ENCODE measurements at regions not wholly inside any gene's neighbourhood (a gene's known extent, or its start where the extent isn't known, plus 50 kb on each side); places are given as distances from the start of the nearest gene placed in this dataset.

GRCh38 chr7:12851841-12852240 lies 164.4 kb downstream of the ARL4A start:
- intact Hi-C loops (cut with micrococcal nuclease; ENCODE audit: unreplicated experiment): no loop called here
- no TSS peak for BruUV-seq (replicated peaks)
- Histone ChIP-seq H3K9me3 (ENCODE audit: low read depth, low read length, poor library complexity, severe bottlenecking) (no peaks in the 10 kb centered on the region), H3K27me3 (replicated peaks; ENCODE audit: insufficient read depth, low read depth, low read length, poor library complexity) (no peaks in the 10 kb centered on the region), H3K4me3 (ENCODE audit: low read depth, low read length, poor library complexity, severe bottlenecking) (no peak overlapping the region), H3K4me1 (ENCODE audit: insufficient read depth, low read length, poor library complexity, severe bottlenecking) (no peaks in the 10 kb centered on the region), H3K27ac (ENCODE audit: low read depth, low read length, poor library complexity, severe bottlenecking) (no peak overlapping the region), H3K36me3 (ENCODE audit: insufficient read depth, low read length, poor library complexity, severe bottlenecking) (no peaks in the 10 kb centered on the region)
- TF ChIP-seq EZH2 (IDR thresholded peaks at IDR 0.05; ENCODE audit: borderline replicate concordance, low read depth, low read length, poor library complexity, severe bottlenecking): no peak
- TF ChIP-seq CTCF (conservative IDR thresholded peaks at IDR 0.05; ENCODE audit: low read depth, low read length): no peak
- ChIA-PET POLR2A (ENCODE audit: low non-redundant PET) (no interaction called here), CTCF (no interaction called here)
- DNase-seq (ENCODE audit: low spot score): no peak

DNA sequence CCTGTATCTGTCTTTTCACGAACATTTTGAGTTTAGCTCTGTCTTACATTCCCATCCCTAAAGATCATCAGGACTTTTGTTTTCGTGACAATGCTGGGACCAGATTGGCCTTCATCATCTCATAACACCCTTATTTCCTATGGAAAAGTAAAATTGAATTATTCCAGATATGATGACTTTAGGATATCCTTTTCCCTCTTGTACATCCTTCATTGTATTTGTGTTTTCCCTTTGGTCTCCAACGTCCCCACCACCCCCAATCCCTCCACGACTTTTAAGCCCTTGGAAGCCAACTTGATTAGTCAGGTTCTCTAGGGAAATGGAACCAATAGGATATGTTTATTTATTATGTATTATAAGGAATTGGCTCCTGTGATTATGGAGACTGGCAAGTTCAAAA lies 167.6 kb downstream of the ARL4A start:
- Histone ChIP-seq H3K4me3 (ENCODE audit: low read depth, low read length, poor library complexity, severe bottlenecking) (no peak overlapping the region), H3K4me1 (ENCODE audit: insufficient read depth, low read length, poor library complexity, severe bottlenecking) (no peaks in the 10 kb centered on the region), H3K27me3 (replicated peaks; ENCODE audit: insufficient read depth, low read depth, low read length, poor library complexity) (peaks cover 4% of the 10 kb centered on the region), H3K9me3 (ENCODE audit: low read depth, low read length, poor library complexity, severe bottlenecking) (no peaks in the 10 kb centered on the region), H3K36me3 (ENCODE audit: insufficient read depth, low read length, poor library complexity, severe bottlenecking) (no peaks in the 10 kb centered on the region), H3K27ac (ENCODE audit: low read depth, low read length, poor library complexity, severe bottlenecking) (no peak overlapping the region)
- DNase-seq (ENCODE audit: low spot score): no peak
- TF ChIP-seq EZH2 (IDR thresholded peaks at IDR 0.05; ENCODE audit: borderline replicate concordance, low read depth, low read length, poor library complexity, severe bottlenecking) (no peak), CTCF (conservative IDR thresholded peaks at IDR 0.05; ENCODE audit: low read depth, low read length) (no peak)
- ChIA-PET POLR2A (ENCODE audit: low non-redundant PET) (no interaction called here), CTCF (no interaction called here)
- no TSS peak for BruUV-seq (replicated peaks)
- intact Hi-C loops (cut with micrococcal nuclease; ENCODE audit: unreplicated experiment): no loop called here

- TF ChIP-seq CTCF (conservative IDR thresholded peaks at IDR 0.05; ENCODE audit: low read depth, low read length) (no peak), EZH2 (IDR thresholded peaks at IDR 0.05; ENCODE audit: borderline replicate concordance, low read depth, low read length, poor library complexity, severe bottlenecking) (no peak)
- Histone ChIP-seq H3K9me3 (ENCODE audit: low read depth, low read length, poor library complexity, severe bottlenecking) (no peaks in the 10 kb centered on the region), H3K27me3 (replicated peaks; ENCODE audit: insufficient read depth, low read depth, low read length, poor library complexity) (peaks cover 5% of the 10 kb centered on the region), H3K27ac (ENCODE audit: low read depth, low read length, poor library complexity, severe bottlenecking) (no peak overlapping the region), H3K36me3 (ENCODE audit: insufficient read depth, low read length, poor library complexity, severe bottlenecking) (no peaks in the 10 kb centered on the region), H3K4me1 (ENCODE audit: insufficient read depth, low read length, poor library complexity, severe bottlenecking) (no peaks in the 10 kb centered on the region), H3K4me3 (ENCODE audit: low read depth, low read length, poor library complexity, severe bottlenecking) (no peak overlapping the region)
- ChIA-PET POLR2A (ENCODE audit: low non-redundant PET) (no interaction called here), CTCF (no interaction called here)
- no TSS peak for BruUV-seq (replicated peaks)
- DNase-seq (ENCODE audit: low spot score): no peak
- intact Hi-C loops (cut with micrococcal nuclease; ENCODE audit: unreplicated experiment): no loop called here
Measured at GRCh38 chr7:12859761-12860160, 172.3 kb downstream of the ARL4A start.
